GM12864 (cell line): ENCODE measurements at regions not wholly inside any gene's neighbourhood (a gene's known extent, or its start where the extent isn't known, plus 50 kb on each side); places are given as distances from the start of the nearest gene placed in this dataset.

Experiments
- DNase-seq: peaks from one replicate; pipeline ENCODE4 v3.0.0-alpha.2; 2011; ENCODE audit warnings: low read depth
- H3K4me3 ChIP-seq: 2 replicates; pipeline ENCODE4 v1.5.1; 2011; ENCODE audit warnings: mild to moderate bottlenecking, low read depth, low read length, control low read depth
- TF ChIP-seq, protein P1 (sequence below): IDR thresholded peaks from 2 replicates; pipeline ENCODE4 v1.5.1; 2011; ENCODE audit warnings: low read depth, mild to moderate bottlenecking, moderate library complexity, low read length, control low read depth, inconsistent platforms; ENCODE audit errors: missing control alignments

GRCh38 chr10:125377368-125377767, 217.0 kb upstream of the CTBP2 start:
- no peak for DNase-seq
- no peak overlapping the region for H3K4me3 ChIP-seq
- TF ChIP-seq, protein P1, sequence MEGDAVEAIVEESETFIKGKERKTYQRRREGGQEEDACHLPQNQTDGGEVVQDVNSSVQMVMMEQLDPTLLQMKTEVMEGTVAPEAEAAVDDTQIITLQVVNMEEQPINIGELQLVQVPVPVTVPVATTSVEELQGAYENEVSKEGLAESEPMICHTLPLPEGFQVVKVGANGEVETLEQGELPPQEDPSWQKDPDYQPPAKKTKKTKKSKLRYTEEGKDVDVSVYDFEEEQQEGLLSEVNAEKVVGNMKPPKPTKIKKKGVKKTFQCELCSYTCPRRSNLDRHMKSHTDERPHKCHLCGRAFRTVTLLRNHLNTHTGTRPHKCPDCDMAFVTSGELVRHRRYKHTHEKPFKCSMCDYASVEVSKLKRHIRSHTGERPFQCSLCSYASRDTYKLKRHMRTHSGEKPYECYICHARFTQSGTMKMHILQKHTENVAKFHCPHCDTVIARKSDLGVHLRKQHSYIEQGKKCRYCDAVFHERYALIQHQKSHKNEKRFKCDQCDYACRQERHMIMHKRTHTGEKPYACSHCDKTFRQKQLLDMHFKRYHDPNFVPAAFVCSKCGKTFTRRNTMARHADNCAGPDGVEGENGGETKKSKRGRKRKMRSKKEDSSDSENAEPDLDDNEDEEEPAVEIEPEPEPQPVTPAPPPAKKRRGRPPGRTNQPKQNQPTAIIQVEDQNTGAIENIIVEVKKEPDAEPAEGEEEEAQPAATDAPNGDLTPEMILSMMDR, result no peak

- no peak overlapping the region for H3K4me3 ChIP-seq
- DNase-seq, result no peak
- TF ChIP-seq, protein P1, result no peak
Measured at GRCh38 chr10:125375210-125375609, 214.8 kb upstream of the CTBP2 start.

- TF ChIP-seq, protein P1, result no peak
- DNase-seq, result no peak
Measured at GRCh38 chr10:125373546-125373945, 213.2 kb upstream of the CTBP2 start.

GRCh38 chr10:125370578-125370977, 210.2 kb upstream of the CTBP2 start:
- TF ChIP-seq, protein P1, result no peak
- H3K4me3 ChIP-seq, result no peak overlapping the region
- no peak for DNase-seq

More at GRCh38 chr10:125373546-125373945, 213.2 kb upstream of the CTBP2 start:
- H3K4me3 ChIP-seq, result no peak overlapping the region

- no peak for DNase-seq
- H3K4me3 ChIP-seq, result no peak overlapping the region
- TF ChIP-seq, protein P1, result no peak
Measured at GRCh38 chr10:125369382-125370326, 209.3 kb upstream of the CTBP2 start.

- no peak for DNase-seq
- no peak overlapping the region for H3K4me3 ChIP-seq
- TF ChIP-seq, protein P1, result no peak
Measured at GRCh38 chr10:125368146-125368545, 207.8 kb upstream of the CTBP2 start.
